ENCODE measurements at regions not wholly inside any gene's neighbourhood (a gene's known extent, or its start where the extent isn't known, plus 50 kb on each side); places are given as distances from the start of the nearest gene placed in this dataset.

- TF ChIP-seq CTCF (conservative IDR thresholded peaks at IDR 0.05; ENCODE audit: low read depth, low read length) (no peak), EZH2 (IDR thresholded peaks at IDR 0.05; ENCODE audit: borderline replicate concordance, low read depth, low read length, poor library complexity, severe bottlenecking) (no peak)
Observed at GRCh38 chrX:36849407-36849806, 158.8 kb upstream of the FAM47C start.

Measured in A673 (cell line).